ENCODE measurements at regions not wholly inside any gene's neighbourhood (a gene's known extent, or its start where the extent isn't known, plus 50 kb on each side); places are given as distances from the start of the nearest gene placed in this dataset.

DNA sequence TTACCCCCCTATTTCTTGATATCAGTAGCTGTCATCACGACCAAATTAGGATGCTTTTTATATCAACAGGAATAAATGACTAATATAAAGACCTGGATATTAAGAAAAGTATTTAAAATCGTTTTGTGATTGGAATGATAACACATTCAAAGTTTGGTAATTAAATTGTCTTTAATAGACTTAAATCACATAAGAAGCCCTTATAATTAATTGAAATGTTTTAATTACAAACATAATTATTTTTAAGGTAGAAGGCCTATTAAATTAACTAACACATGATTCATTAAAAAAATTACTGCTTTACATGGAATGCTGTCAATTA lies 412.4 kb downstream of the FUT8 start:
- no peak overlapping the region for H3K27ac ChIP-seq
- no peaks in the 10 kb centered on the region for H3K36me3 ChIP-seq
- H3K9me3 ChIP-seq = no peaks in the 10 kb centered on the region
- TF ChIP-seq, protein P1, sequence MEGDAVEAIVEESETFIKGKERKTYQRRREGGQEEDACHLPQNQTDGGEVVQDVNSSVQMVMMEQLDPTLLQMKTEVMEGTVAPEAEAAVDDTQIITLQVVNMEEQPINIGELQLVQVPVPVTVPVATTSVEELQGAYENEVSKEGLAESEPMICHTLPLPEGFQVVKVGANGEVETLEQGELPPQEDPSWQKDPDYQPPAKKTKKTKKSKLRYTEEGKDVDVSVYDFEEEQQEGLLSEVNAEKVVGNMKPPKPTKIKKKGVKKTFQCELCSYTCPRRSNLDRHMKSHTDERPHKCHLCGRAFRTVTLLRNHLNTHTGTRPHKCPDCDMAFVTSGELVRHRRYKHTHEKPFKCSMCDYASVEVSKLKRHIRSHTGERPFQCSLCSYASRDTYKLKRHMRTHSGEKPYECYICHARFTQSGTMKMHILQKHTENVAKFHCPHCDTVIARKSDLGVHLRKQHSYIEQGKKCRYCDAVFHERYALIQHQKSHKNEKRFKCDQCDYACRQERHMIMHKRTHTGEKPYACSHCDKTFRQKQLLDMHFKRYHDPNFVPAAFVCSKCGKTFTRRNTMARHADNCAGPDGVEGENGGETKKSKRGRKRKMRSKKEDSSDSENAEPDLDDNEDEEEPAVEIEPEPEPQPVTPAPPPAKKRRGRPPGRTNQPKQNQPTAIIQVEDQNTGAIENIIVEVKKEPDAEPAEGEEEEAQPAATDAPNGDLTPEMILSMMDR (IDR thresholded peaks at IDR 0.05) = peak; percentile 3
- H3K4me1 ChIP-seq (ENCODE audit: control insufficient read depth in 1 of 2, insufficient read depth in 1 of 2, low read depth in 1 of 2, low read length in 1 of 2) = no peaks in the 10 kb centered on the region
- H3K27me3 ChIP-seq = peaks cover 3% of the 10 kb centered on the region
- H3K4me3 ChIP-seq (ENCODE audit: low read depth in 1 of 2, low read length in 1 of 2) = no peak overlapping the region

DNA sequence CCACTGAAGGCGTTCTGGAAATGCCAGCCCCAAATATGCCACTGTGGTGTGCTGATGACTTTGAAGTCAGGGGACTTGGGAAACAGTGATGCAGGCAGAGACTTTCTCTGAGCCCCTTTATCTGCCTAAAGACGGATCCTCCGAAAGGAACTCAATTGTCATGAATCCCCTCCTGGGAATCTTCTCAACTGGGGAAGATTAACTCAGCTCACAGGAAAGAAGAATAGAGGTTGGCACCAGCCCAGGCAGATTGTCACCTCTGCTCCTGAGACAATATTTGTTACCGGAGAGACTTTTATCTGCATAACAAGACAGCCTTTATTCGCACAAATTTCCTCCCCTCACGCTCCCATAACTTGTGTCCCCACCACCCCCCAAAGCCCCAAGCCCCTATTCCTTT lies 414.4 kb downstream of the FUT8 start:
- H3K4me3 ChIP-seq (ENCODE audit: low read depth in 1 of 2, low read length in 1 of 2) = no peak overlapping the region

DNA sequence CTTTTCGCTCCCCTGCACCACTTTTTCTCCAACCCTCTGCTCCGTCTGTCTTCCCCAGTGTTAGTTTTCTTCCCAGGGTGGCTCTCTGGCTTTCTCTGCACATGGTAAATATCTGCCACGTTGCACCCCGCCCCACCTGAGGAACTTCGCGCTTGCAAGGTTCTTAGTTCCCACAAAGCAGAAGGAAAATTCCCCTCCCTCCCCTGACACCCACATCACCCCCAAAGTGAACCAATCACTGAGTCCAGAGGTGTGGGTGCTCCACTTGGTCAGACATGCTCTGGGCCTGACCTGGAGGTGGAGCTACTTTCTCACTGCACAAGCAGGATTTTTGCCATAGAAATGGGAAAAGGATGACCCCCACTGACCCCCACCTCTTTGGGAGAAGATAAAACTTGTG lies 415.0 kb downstream of the FUT8 start:
- Histone ChIP-seq H3K4me1 (ENCODE audit: control insufficient read depth in 1 of 2, insufficient read depth in 1 of 2, low read depth in 1 of 2, low read length in 1 of 2) (no peaks in the 10 kb centered on the region), H3K4me3 (ENCODE audit: low read depth in 1 of 2, low read length in 1 of 2) (no peak overlapping the region), H3K27ac (no peak overlapping the region), H3K9me3 (no peaks in the 10 kb centered on the region), H3K27me3 (peaks cover 3% of the 10 kb centered on the region), H3K36me3 (no peaks in the 10 kb centered on the region)
- TF ChIP-seq, protein P1 (IDR thresholded peaks at IDR 0.05) = no peak

More for the DNA sequence above, 414.4 kb downstream of the FUT8 start:
- peaks cover 3% of the 10 kb centered on the region for H3K27me3 ChIP-seq
- H3K27ac ChIP-seq = no peak overlapping the region
- TF ChIP-seq, protein P1 (IDR thresholded peaks at IDR 0.05) = no peak
- no peaks in the 10 kb centered on the region for H3K36me3 ChIP-seq
- H3K9me3 ChIP-seq = no peaks in the 10 kb centered on the region
- no peaks in the 10 kb centered on the region for H3K4me1 ChIP-seq (ENCODE audit: control insufficient read depth in 1 of 2, insufficient read depth in 1 of 2, low read depth in 1 of 2, low read length in 1 of 2)

DNA sequence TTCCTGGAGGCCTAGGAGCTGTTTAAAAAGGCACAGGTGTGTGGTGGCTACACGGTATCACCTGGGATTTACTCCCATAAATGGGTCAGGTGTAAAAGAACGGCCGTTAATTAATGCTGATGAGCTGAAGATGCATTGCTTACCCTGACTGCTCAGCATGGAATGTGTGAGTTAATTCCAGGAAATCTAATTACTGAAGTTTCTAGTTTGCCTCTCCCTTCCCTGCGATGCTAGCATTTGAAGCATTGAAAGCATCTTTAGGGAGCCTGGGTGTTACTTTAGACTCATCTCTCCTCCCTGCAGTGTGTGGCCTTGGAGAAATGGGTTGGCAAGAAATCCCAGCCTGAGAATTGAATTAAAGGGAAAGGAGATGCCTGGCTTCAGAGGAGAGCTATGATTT lies 415.9 kb downstream of the FUT8 start:
- Histone ChIP-seq H3K4me1 (ENCODE audit: control insufficient read depth in 1 of 2, insufficient read depth in 1 of 2, low read depth in 1 of 2, low read length in 1 of 2) (no peaks in the 10 kb centered on the region), H3K36me3 (no peaks in the 10 kb centered on the region), H3K27me3 (peaks cover 3% of the 10 kb centered on the region), H3K4me3 (ENCODE audit: low read depth in 1 of 2, low read length in 1 of 2) (no peak overlapping the region), H3K9me3 (no peaks in the 10 kb centered on the region), H3K27ac (no peak overlapping the region)
- TF ChIP-seq, protein P1 (IDR thresholded peaks at IDR 0.05) = no peak

DNA sequence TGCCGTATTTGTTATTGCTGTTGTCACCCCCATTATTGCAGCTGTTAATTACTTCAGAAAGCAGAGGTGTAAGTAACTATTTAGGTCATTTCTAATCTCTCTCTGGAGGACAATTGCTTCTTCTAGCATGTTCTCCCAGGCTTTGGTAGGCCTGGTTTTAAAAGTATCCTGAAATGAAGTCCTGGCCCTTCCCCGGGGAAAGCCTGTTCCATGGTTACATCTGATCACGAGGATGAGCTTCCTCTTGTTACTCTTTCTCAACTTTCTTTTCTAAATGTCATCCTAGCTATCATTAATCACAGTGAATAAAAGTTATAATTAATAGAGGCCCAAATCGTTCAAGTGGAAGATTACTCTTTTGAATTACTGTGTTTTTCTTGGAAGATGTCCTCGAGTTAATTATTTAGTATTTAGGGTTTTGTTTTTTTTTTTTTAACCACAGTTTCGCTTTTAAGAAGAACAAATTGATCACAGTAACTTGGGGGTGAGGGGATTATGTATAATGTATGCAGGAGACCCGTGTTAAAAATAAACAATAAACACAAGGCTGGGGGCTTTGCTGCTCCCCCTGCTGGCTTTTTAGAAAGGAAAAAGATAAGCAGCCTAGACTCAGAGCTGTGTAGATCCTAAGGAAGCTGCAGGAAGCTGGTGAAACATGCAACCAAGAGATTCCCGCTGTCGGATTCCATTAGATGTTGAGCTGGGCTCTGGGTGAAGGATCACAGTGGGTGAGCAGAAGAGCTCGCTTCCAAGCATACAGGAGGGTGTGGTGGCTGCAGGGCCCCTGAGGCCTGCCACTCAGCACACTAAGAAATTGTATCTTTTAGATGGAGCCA lies 420.1 kb downstream of the FUT8 start:
- no peaks in the 10 kb centered on the region for H3K36me3 ChIP-seq
- no peak overlapping the region for H3K27ac ChIP-seq
- H3K9me3 ChIP-seq = no peaks in the 10 kb centered on the region
- no peaks in the 10 kb centered on the region for H3K4me1 ChIP-seq (ENCODE audit: control insufficient read depth in 1 of 2, insufficient read depth in 1 of 2, low read depth in 1 of 2, low read length in 1 of 2)
- TF ChIP-seq, protein P1 (IDR thresholded peaks at IDR 0.05) = no peak
- H3K27me3 ChIP-seq = no peaks in the 10 kb centered on the region
- no peak overlapping the region for H3K4me3 ChIP-seq (ENCODE audit: low read depth in 1 of 2, low read length in 1 of 2)

Measured in neutrophil (primary cell).